H1 (cell line): ENCODE measurements at regions not wholly inside any gene's neighbourhood (a gene's known extent, or its start where the extent isn't known, plus 50 kb on each side); places are given as distances from the start of the nearest gene placed in this dataset.

Experiments
- CHD2 ChIP-seq: IDR thresholded peaks from 2 replicates; pipeline ENCODE4 v1.6.1; 2012; ENCODE audit warnings: low read length, improper control_type of control experiment
- EGR1 ChIP-seq: IDR thresholded peaks from 2 replicates; pipeline ENCODE4 v1.6.1; 2011; ENCODE audit warnings: low read depth, low read length, borderline replicate concordance
- JUN ChIP-seq: IDR thresholded peaks from 2 replicates; pipeline ENCODE4 v1.6.1; 2011; ENCODE audit warnings: low read depth, mild to moderate bottlenecking, improper control_type of control experiment, low read length
- POLR2A ChIP-seq, 2 experiments: IDR thresholded peaks; 1 replicate in 1 of 2; 2 replicates in 1 of 2; pipeline ENCODE4 v1.6.1; 2011; ENCODE audit warnings: low read depth in 2 of 2, low read length in 2 of 2, mild to moderate bottlenecking in 2 of 2; ENCODE audit errors: control extremely low read depth in 1 of 2
- POLR2AphosphoS5 ChIP-seq: IDR thresholded peaks from 2 replicates; pipeline ENCODE4 v1.6.1; 2011; ENCODE audit warnings: low read depth, low read length
- RAD21 ChIP-seq, 2 experiments: IDR thresholded peaks in 1 of 2; conservative IDR thresholded peaks in 1 of 2; 2 replicates each; pipeline ENCODE4 v1.6.1; 2011; ENCODE audit warnings: low read depth in 2 of 2, low read length in 2 of 2, improper control_type of control experiment in 1 of 2, inconsistent platforms in 1 of 2, mild to moderate bottlenecking in 1 of 2, moderate library complexity in 1 of 2
- RXRA ChIP-seq: IDR thresholded peaks from 2 replicates; pipeline ENCODE4 v1.6.1; 2011; ENCODE audit warnings: low read depth, mild to moderate bottlenecking, low read length, moderate library complexity; ENCODE audit not compliant: insufficient read depth
- SAP30 ChIP-seq: fragments of 300-600 bp; sonication (generic); IDR thresholded peaks from 2 replicates; pipeline ENCODE4 v1.7.1; 2012; ENCODE audit warnings: low read length, moderate library complexity, mild to moderate bottlenecking, inconsistent platforms; ENCODE audit not compliant: insufficient read depth, insufficient replicate concordance
- SP1 ChIP-seq: IDR thresholded peaks from 2 replicates; pipeline ENCODE4 v1.6.1; 2011; ENCODE audit warnings: low read depth, low read length
- SP4 ChIP-seq: IDR thresholded peaks from 2 replicates; pipeline ENCODE4 v1.6.1; 2012; ENCODE audit warnings: low read length, inconsistent platforms
- YY1 ChIP-seq: IDR thresholded peaks from 2 replicates; pipeline ENCODE4 v1.6.1; 2011; ENCODE audit warnings: low read depth, mild to moderate bottlenecking, low read length
- TF ChIP-seq, protein P1 (sequence below), 3 experiments: IDR thresholded peaks; 1 replicate in 2 of 3; 2 replicates in 1 of 3; pipeline versions ENCODE4 v1.5.1 to v1.6.1; 2011; ENCODE audit warnings: low read length in 3 of 3, mild to moderate bottlenecking in 3 of 3, inconsistent platforms in 2 of 3, low read depth in 1 of 3, moderate library complexity in 1 of 3; ENCODE audit not compliant: insufficient read depth in 1 of 3; ENCODE audit errors: control extremely low read depth in 1 of 3

DNA sequence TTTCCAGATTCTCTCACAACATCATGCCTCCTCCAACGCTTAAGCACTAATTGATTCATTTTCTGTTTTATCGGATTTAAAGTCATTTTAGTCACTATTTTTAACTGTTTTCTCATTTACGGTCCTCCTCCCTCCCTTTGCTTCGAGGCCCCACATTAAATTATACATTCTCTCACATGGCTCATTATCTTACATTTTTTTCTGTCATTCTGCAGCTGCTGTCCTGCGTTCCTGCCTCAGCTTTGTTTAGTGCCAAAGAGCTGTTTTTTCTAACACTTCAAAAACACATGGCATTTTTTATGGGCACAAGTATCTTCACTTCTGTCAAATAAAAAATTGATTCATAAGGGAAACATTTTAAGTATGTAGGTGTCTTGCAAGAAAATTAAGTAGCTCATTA, 130.1 kb upstream of the FST start:
- TF ChIP-seq YY1 (no peak), POLR2A (IDR thresholded peaks at IDR 0.05; ENCODE audit: control extremely low read depth in 1 of 2, low read depth in 2 of 2, low read length in 2 of 2) (no peak), EGR1 (no peak), CHD2 (no peak), SP1 (no peak), JUN (no peak), POLR2AphosphoS5 (no peak), RXRA (no peak), RAD21 (IDR thresholded peaks at IDR 0.05 in 1 of 2, conservative IDR thresholded peaks at IDR 0.05 in 1 of 2; ENCODE audit: low read depth in 2 of 2, low read length in 2 of 2) (no peak), SP4 (no peak), SAP30 (no peak)
- TF ChIP-seq, protein P1, sequence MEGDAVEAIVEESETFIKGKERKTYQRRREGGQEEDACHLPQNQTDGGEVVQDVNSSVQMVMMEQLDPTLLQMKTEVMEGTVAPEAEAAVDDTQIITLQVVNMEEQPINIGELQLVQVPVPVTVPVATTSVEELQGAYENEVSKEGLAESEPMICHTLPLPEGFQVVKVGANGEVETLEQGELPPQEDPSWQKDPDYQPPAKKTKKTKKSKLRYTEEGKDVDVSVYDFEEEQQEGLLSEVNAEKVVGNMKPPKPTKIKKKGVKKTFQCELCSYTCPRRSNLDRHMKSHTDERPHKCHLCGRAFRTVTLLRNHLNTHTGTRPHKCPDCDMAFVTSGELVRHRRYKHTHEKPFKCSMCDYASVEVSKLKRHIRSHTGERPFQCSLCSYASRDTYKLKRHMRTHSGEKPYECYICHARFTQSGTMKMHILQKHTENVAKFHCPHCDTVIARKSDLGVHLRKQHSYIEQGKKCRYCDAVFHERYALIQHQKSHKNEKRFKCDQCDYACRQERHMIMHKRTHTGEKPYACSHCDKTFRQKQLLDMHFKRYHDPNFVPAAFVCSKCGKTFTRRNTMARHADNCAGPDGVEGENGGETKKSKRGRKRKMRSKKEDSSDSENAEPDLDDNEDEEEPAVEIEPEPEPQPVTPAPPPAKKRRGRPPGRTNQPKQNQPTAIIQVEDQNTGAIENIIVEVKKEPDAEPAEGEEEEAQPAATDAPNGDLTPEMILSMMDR (IDR thresholded peaks at IDR 0.05; ENCODE audit: control extremely low read depth in 1 of 3, insufficient read depth in 1 of 3, low read depth in 1 of 3, low read length in 3 of 3), result no peak
